ENCODE measurements at regions not wholly inside any gene's neighbourhood (a gene's known extent, or its start where the extent isn't known, plus 50 kb on each side); places are given as distances from the start of the nearest gene placed in this dataset.

DNA sequence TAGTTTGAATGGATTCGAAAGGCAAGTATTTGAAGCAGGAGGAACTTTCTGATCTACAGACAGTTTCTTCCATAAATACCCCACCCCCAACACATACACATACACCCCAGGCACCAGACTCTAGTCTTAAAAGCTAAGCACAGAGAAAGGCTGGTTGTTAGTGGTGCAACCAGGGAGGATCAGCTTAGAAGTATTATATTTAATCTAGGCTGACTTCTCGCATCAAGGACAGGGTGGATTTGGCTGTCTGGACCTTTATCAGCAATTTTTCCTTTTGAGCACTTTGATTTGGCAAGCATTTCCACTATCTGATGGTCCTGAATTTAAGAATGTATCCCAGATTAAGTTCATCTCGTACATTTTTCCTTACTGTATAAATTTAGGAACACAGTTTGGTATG, 1489.8 kb upstream of the FLRT2 start:
- no peaks in the 10 kb centered on the region for H3K79me2 ChIP-seq (ENCODE audit: insufficient read depth, low read length)
- TF ChIP-seq CTCF (IDR thresholded peaks at IDR 0.05; ENCODE audit: low read length) = no peak
- no peak for TF ChIP-seq EZH2 (IDR thresholded peaks at IDR 0.05; ENCODE audit: borderline replicate concordance, low read length)
- no peaks in the 10 kb centered on the region for H3K4me1 ChIP-seq (ENCODE audit: insufficient read depth, low read length, severe bottlenecking)
- H3K4me3 ChIP-seq (ENCODE audit: low read depth, low read length, poor library complexity, severe bottlenecking) = no peak overlapping the region
- no peak overlapping the region for H2AFZ ChIP-seq (ENCODE audit: low read length)
- H3K9me3 ChIP-seq (ENCODE audit: low read length) = no peaks in the 10 kb centered on the region
- H3K36me3 ChIP-seq (ENCODE audit: insufficient read depth, low read length) = no peaks in the 10 kb centered on the region
- no peak overlapping the region for H3K4me2 ChIP-seq (ENCODE audit: low read length)
- no peak overlapping the region for H3K27ac ChIP-seq (ENCODE audit: low read depth, low read length, poor library complexity, severe bottlenecking)
- H3F3A ChIP-seq (ENCODE audit: insufficient read depth, low read length) = no peaks in the 10 kb centered on the region
- no peaks in the 10 kb centered on the region for H3K27me3 ChIP-seq (ENCODE audit: insufficient read depth, low read length)
- no peaks in the 10 kb centered on the region for H4K20me1 ChIP-seq (ENCODE audit: insufficient read depth, low read length)
- no peak overlapping the region for H3K9ac ChIP-seq (ENCODE audit: low read length)
- no peaks in the 10 kb centered on the region for H3K9me2 ChIP-seq (ENCODE audit: low read depth, low read length)

- H3K27me3 ChIP-seq (ENCODE audit: insufficient read depth, low read length) = no peaks in the 10 kb centered on the region
- H3K4me1 ChIP-seq (ENCODE audit: insufficient read depth, low read length, severe bottlenecking) = no peaks in the 10 kb centered on the region
- no peak overlapping the region for H3K4me3 ChIP-seq (ENCODE audit: low read depth, low read length, poor library complexity, severe bottlenecking)
- H3K9me3 ChIP-seq (ENCODE audit: low read length) = no peaks in the 10 kb centered on the region
- H3K9ac ChIP-seq (ENCODE audit: low read length) = no peak overlapping the region
- TF ChIP-seq EZH2 (IDR thresholded peaks at IDR 0.05; ENCODE audit: borderline replicate concordance, low read length) (no peak), CTCF (IDR thresholded peaks at IDR 0.05; ENCODE audit: low read length) (no peak)
- no peak overlapping the region for H3K27ac ChIP-seq (ENCODE audit: low read depth, low read length, poor library complexity, severe bottlenecking)
- no peaks in the 10 kb centered on the region for H3K9me2 ChIP-seq (ENCODE audit: low read depth, low read length)
- H3K4me2 ChIP-seq (ENCODE audit: low read length) = no peak overlapping the region
- no peaks in the 10 kb centered on the region for H3K79me2 ChIP-seq (ENCODE audit: insufficient read depth, low read length)
- no peaks in the 10 kb centered on the region for H3K36me3 ChIP-seq (ENCODE audit: insufficient read depth, low read length)
- no peak overlapping the region for H2AFZ ChIP-seq (ENCODE audit: low read length)
- no peaks in the 10 kb centered on the region for H4K20me1 ChIP-seq (ENCODE audit: insufficient read depth, low read length)
- no peaks in the 10 kb centered on the region for H3F3A ChIP-seq (ENCODE audit: insufficient read depth, low read length)
Measured at GRCh38 chr14:84041421-84041820, 1488.5 kb upstream of the FLRT2 start.

- H3K4me2 ChIP-seq (ENCODE audit: low read length) = no peak overlapping the region
Measured at GRCh38 chr14:84042992-84043391, 1487.0 kb upstream of the FLRT2 start.

More at GRCh38 chr14:84042992-84043391, 1487.0 kb upstream of the FLRT2 start:
- H3F3A ChIP-seq (ENCODE audit: insufficient read depth, low read length) = no peaks in the 10 kb centered on the region
- H3K9me3 ChIP-seq (ENCODE audit: low read length) = no peaks in the 10 kb centered on the region
- H3K4me1 ChIP-seq (ENCODE audit: insufficient read depth, low read length, severe bottlenecking) = no peaks in the 10 kb centered on the region
- H3K27ac ChIP-seq (ENCODE audit: low read depth, low read length, poor library complexity, severe bottlenecking) = no peak overlapping the region
- H3K9ac ChIP-seq (ENCODE audit: low read length) = no peak overlapping the region
- H3K79me2 ChIP-seq (ENCODE audit: insufficient read depth, low read length) = no peaks in the 10 kb centered on the region
- H4K20me1 ChIP-seq (ENCODE audit: insufficient read depth, low read length) = no peaks in the 10 kb centered on the region
- no peaks in the 10 kb centered on the region for H3K9me2 ChIP-seq (ENCODE audit: low read depth, low read length)
- no peak for TF ChIP-seq EZH2 (IDR thresholded peaks at IDR 0.05; ENCODE audit: borderline replicate concordance, low read length)
- no peak for TF ChIP-seq CTCF (IDR thresholded peaks at IDR 0.05; ENCODE audit: low read length)
- H3K27me3 ChIP-seq (ENCODE audit: insufficient read depth, low read length) = no peaks in the 10 kb centered on the region
- no peak overlapping the region for H2AFZ ChIP-seq (ENCODE audit: low read length)
- no peak overlapping the region for H3K4me3 ChIP-seq (ENCODE audit: low read depth, low read length, poor library complexity, severe bottlenecking)
- no peaks in the 10 kb centered on the region for H3K36me3 ChIP-seq (ENCODE audit: insufficient read depth, low read length)
